Stimulated activated CD4-positive, alpha-beta T cell treated with anti-CD3 and anti-CD28 coated beads, Interleukin-2, amount 100 ng/mL, for 48 hours (primary cell): ENCODE measurements at regions not wholly inside any gene's neighbourhood (a gene's known extent, or its start where the extent isn't known, plus 50 kb on each side); places are given as distances from the start of the nearest gene placed in this dataset.
"Not testable (repeated sequence)": the region's sequence is repeated elsewhere in the genome, so short reads cannot be mapped to it uniquely, and the experiment has no call there.

Experiments used
- DNase-seq, 2 donors: peaks; one replicate each; pipeline ENCODE4 v3.0.0-alpha.2; 2020

- no peak for DNase-seq
These were observed 1192.1 kb upstream of the CELF2 start for GRCh38 chr10:9825491-9826018.

- no peak for DNase-seq
These were observed 1189.6 kb upstream of the CELF2 start for GRCh38 chr10:9828110-9828509.

- DNase-seq, result no peak
These were observed 1183.7 kb upstream of the CELF2 start for GRCh38 chr10:9833942-9834341.

GRCh38 chr10:9834434-9834833, 1183.2 kb upstream of the CELF2 start:
- no peak for DNase-seq

GRCh38 chr10:9845075-9845474, 1172.6 kb upstream of the CELF2 start:
- DNase-seq, result no peak

GRCh38 chr10:9848278-9848677, 1169.4 kb upstream of the CELF2 start:
- DNase-seq, result no peak

- DNase-seq, result no peak
These were observed 1168.7 kb upstream of the CELF2 start for GRCh38 chr10:9848981-9849380.

- DNase-seq, result no peak
These were observed 1167.3 kb upstream of the CELF2 start for GRCh38 chr10:9850415-9850814.

- DNase-seq, result no peak
These were observed 1165.9 kb upstream of the CELF2 start for GRCh38 chr10:9851808-9852207.

GRCh38 chr10:9853405-9854355, 1164.0 kb upstream of the CELF2 start:
- no peak for DNase-seq

GRCh38 chr10:9855451-9855850, 1162.2 kb upstream of the CELF2 start:
- not testable (repeated sequence) for DNase-seq

GRCh38 chr10:9858816-9859215, 1158.9 kb upstream of the CELF2 start:
- DNase-seq, result no peak

- no peak for DNase-seq
These were observed 1157.6 kb upstream of the CELF2 start for GRCh38 chr10:9860045-9860444.

GRCh38 chr10:9863559-9864121, 1154.0 kb upstream of the CELF2 start:
- no peak for DNase-seq

GRCh38 chr10:9868499-9868898, 1149.2 kb upstream of the CELF2 start:
- DNase-seq, result no peak

- DNase-seq, result no peak
These were observed 1148.5 kb upstream of the CELF2 start for GRCh38 chr10:9869205-9869604.

- no peak for DNase-seq
These were observed 1148.0 kb upstream of the CELF2 start for GRCh38 chr10:9869606-9870176.

- DNase-seq, result no peak
These were observed 1142.3 kb upstream of the CELF2 start for GRCh38 chr10:9875353-9875752.

GRCh38 chr10:9877978-9878377, 1139.7 kb upstream of the CELF2 start:
- DNase-seq, result no peak

- DNase-seq, result no peak
These were observed 1139.3 kb upstream of the CELF2 start for GRCh38 chr10:9878383-9878782.

GRCh38 chr10:9885761-9886160, 1131.9 kb upstream of the CELF2 start:
- no peak for DNase-seq

- no peak for DNase-seq
These were observed 1130.9 kb upstream of the CELF2 start for GRCh38 chr10:9886772-9887171.

- DNase-seq, result no peak
These were observed 1122.2 kb upstream of the CELF2 start for GRCh38 chr10:9895453-9895852.

GRCh38 chr10:9895981-9896380, 1121.7 kb upstream of the CELF2 start:
- DNase-seq, result no peak
